H1 (cell line): ENCODE measurements at regions not wholly inside any gene's neighbourhood (a gene's known extent, or its start where the extent isn't known, plus 50 kb on each side); places are given as distances from the start of the nearest gene placed in this dataset.

Source experiments
- CTCF ChIA-PET: fragments of 300-600 bp; sonication (Branson Sonifier 250); formaldehyde crosslinking; loops from one replicate; lab custom pipeline; 2021; ENCODE audit not compliant: partially characterized antibody; lab: Charles Lee
- POLR2A ChIA-PET: fragments of 300-600 bp; sonication (Branson Sonifier 250); formaldehyde crosslinking; loops from one replicate; lab custom pipeline; 2021; ENCODE audit warnings: inconsistent platforms; ENCODE audit not compliant: partially characterized antibody; lab: Charles Lee
- DNase-seq, 2 experiments: peaks; one replicate each; pipeline versions ENCODE4 v3.0.0 to v3.0.0-alpha.2; 2010 to 2022; ENCODE audit warnings: low spot score in 2 of 2, low read depth in 1 of 2, mixed read lengths in 1 of 2
- FAIRE-seq: peaks from 2 replicates; lab custom pipeline; 2011; peaks lifted over from hg19 to GRCh38; lab: Jason Lieb, UNC
- H2AFZ ChIP-seq: 2 replicates; pipeline ENCODE4 v1.8.1; 2012; ENCODE audit warnings: low read length, inconsistent platforms
- H2AK5ac ChIP-seq: 2 replicates; pipeline ENCODE4 v1.6.1; 2013; ENCODE audit warnings: low read depth, low read length
- H2BK120ac ChIP-seq: replicated peaks from 2 replicates; pipeline ENCODE3; 2013; ENCODE audit warnings: low read depth, low read length, inconsistent platforms
- H2BK12ac ChIP-seq: 2 replicates; pipeline ENCODE4 v1.6.1; 2013; ENCODE audit warnings: low read depth, low read length
- H2BK15ac ChIP-seq: 2 replicates; pipeline ENCODE4 v1.6.1; 2013; ENCODE audit warnings: low read length
- H2BK20ac ChIP-seq: 2 replicates; pipeline ENCODE4 v1.6.1; 2013; ENCODE audit warnings: low read length
- H2BK5ac ChIP-seq: 2 replicates; pipeline ENCODE4 v1.6.1; 2013; ENCODE audit warnings: low read depth, low read length
- H3K14ac ChIP-seq: 2 replicates; pipeline ENCODE4 v1.6.1; 2013; ENCODE audit warnings: inconsistent platforms; ENCODE audit not compliant: insufficient read length
- H3K18ac ChIP-seq: 2 replicates; pipeline ENCODE4 v1.6.1; 2013; ENCODE audit warnings: low read length; ENCODE audit errors: extremely low read depth
- H3K23ac ChIP-seq: 2 replicates; pipeline ENCODE4 v1.6.1; 2013; ENCODE audit warnings: inconsistent platforms; ENCODE audit not compliant: insufficient read length
- H3K23me2 ChIP-seq: 2 replicates; pipeline ENCODE4 v1.6.1; 2013; ENCODE audit warnings: low read depth, low read length
- H3K27ac ChIP-seq: 2 replicates; pipeline ENCODE4 v1.6.1; 2011; ENCODE audit warnings: low read depth, low read length, inconsistent platforms
- H3K27me3 ChIP-seq, 4 experiments: replicated peaks in 1 of 4; 1 replicate in 1 of 4; 2 replicates in 3 of 4; pipeline versions ENCODE4 v1.6.1 to v1.8.1; 2011 to 2013; ENCODE audit warnings: low read length in 3 of 4, mild to moderate bottlenecking in 3 of 4, inconsistent platforms in 2 of 4, mixed read lengths in 2 of 4, moderate library complexity in 1 of 4; ENCODE audit not compliant: control insufficient read depth in 3 of 4, insufficient read depth in 3 of 4; ENCODE audit errors: extremely low read depth in 1 of 4
- H3K36me3 ChIP-seq, 4 experiments: 2 replicates each; pipeline versions ENCODE4 v1.6.1 to v1.8.1; 2011 to 2013; ENCODE audit warnings: mild to moderate bottlenecking in 4 of 4, low read length in 3 of 4, moderate library complexity in 2 of 4, control low read depth in 1 of 4, inconsistent platforms in 1 of 4; ENCODE audit not compliant: insufficient read depth in 4 of 4, control insufficient read depth in 2 of 4
- H3K4ac ChIP-seq: replicated peaks from 2 replicates; pipeline ENCODE3; 2013; ENCODE audit warnings: low read length, low read depth, mixed read lengths, inconsistent platforms; ENCODE audit not compliant: insufficient read length
- H3K4me1 ChIP-seq, 4 experiments: replicated peaks in 1 of 4; 1 replicate in 1 of 4; 2 replicates in 3 of 4; pipeline versions ENCODE4 v1.6.1 to v1.8.1; 2011 to 2013; ENCODE audit warnings: low read length in 3 of 4, inconsistent platforms in 2 of 4, mixed read lengths in 1 of 4; ENCODE audit not compliant: insufficient read depth in 4 of 4, control insufficient read depth in 3 of 4
- H3K4me2 ChIP-seq, 2 experiments: 2 replicates each; pipeline versions ENCODE4 v1.6.1 to v1.8.1; 2011 to 2013; ENCODE audit warnings: low read depth in 2 of 2, low read length in 2 of 2, control low read depth in 1 of 2, inconsistent platforms in 1 of 2, mild to moderate bottlenecking in 1 of 2; ENCODE audit not compliant: insufficient read depth in 1 of 2
- H3K4me3 ChIP-seq, 4 experiments: fragments of 200-600, 300-600 bp in 1 of 4; sonication (generic), shearing (Covaris generic), sonication (Bioruptor Twin) in 1 of 4; 2 replicates each; pipeline versions ENCODE4 v1.5.1 to v1.8.1; 2011 to 2016; ENCODE audit warnings: low read length in 4 of 4, low read depth in 3 of 4, control low read depth in 2 of 4, inconsistent platforms in 2 of 4, mild to moderate bottlenecking in 2 of 4, mixed read lengths in 1 of 4, moderate library complexity in 1 of 4; ENCODE audit not compliant: insufficient read depth in 2 of 4; ENCODE audit errors: extremely low read depth in 1 of 4
- H3K56ac ChIP-seq: replicated peaks from 2 replicates; pipeline ENCODE3; 2013; ENCODE audit warnings: low read depth, mild to moderate bottlenecking, mixed read lengths, low read length, inconsistent platforms; ENCODE audit not compliant: insufficient read length
- H3K79me1 ChIP-seq: 2 replicates; pipeline ENCODE4 v1.6.1; 2013; ENCODE audit warnings: low read depth, low read length, control low read depth
- H3K79me2 ChIP-seq, 2 experiments: 2 replicates each; pipeline versions ENCODE4 v1.6.1 to v1.8.1; 2012 to 2013; ENCODE audit warnings: low read length in 2 of 2, mild to moderate bottlenecking in 2 of 2, inconsistent platforms in 1 of 2; ENCODE audit not compliant: insufficient read depth in 2 of 2, control insufficient read depth in 1 of 2
- H3K9ac ChIP-seq, 4 experiments: replicated peaks in 1 of 4; 1 replicate in 1 of 4; 2 replicates in 3 of 4; pipeline versions ENCODE4 v1.6.1 to v1.8.1; 2011 to 2013; ENCODE audit warnings: low read depth in 3 of 4, low read length in 3 of 4, control low read depth in 2 of 4, mild to moderate bottlenecking in 2 of 4, moderate library complexity in 2 of 4, inconsistent platforms in 1 of 4; ENCODE audit errors: extremely low read depth in 1 of 4
- H3K9me3 ChIP-seq, 2 experiments: 2 replicates each; pipeline versions ENCODE4 v1.6.1 to v1.8.1; 2012 to 2013; ENCODE audit warnings: mild to moderate bottlenecking in 2 of 2, moderate library complexity in 2 of 2, control low read depth in 1 of 2, inconsistent platforms in 1 of 2, low read depth in 1 of 2, low read length in 1 of 2, mixed read lengths in 1 of 2; ENCODE audit not compliant: insufficient read depth in 2 of 2
- H4K20me1 ChIP-seq, 2 experiments: replicated peaks in 1 of 2; 2 replicates each; pipeline versions ENCODE3 to v1.8.1; 2011 to 2013; ENCODE audit warnings: inconsistent platforms in 2 of 2, low read length in 2 of 2, mild to moderate bottlenecking in 1 of 2; ENCODE audit not compliant: insufficient read depth in 2 of 2, control insufficient read depth in 1 of 2
- H4K5ac ChIP-seq: 2 replicates; pipeline ENCODE4 v1.6.1; 2013; ENCODE audit warnings: low read length, low read depth, mixed read lengths, inconsistent platforms; ENCODE audit not compliant: insufficient read length
- H4K8ac ChIP-seq: 2 replicates; pipeline ENCODE4 v1.8.0; 2013; ENCODE audit warnings: mild to moderate bottlenecking, moderate library complexity, low read length, inconsistent platforms; ENCODE audit not compliant: insufficient read depth; ENCODE audit errors: extremely low read depth
- H4K91ac ChIP-seq: replicated peaks from 2 replicates; pipeline ENCODE3; 2013; ENCODE audit warnings: low read length, mixed read lengths, inconsistent platforms; ENCODE audit not compliant: insufficient read length
- CTCF ChIP-seq, 3 experiments: IDR thresholded peaks; 1 replicate in 2 of 3; 2 replicates in 1 of 3; pipeline versions ENCODE4 v1.5.1 to v1.6.1; 2011; ENCODE audit warnings: low read length in 3 of 3, mild to moderate bottlenecking in 3 of 3, inconsistent platforms in 2 of 3, low read depth in 1 of 3, moderate library complexity in 1 of 3; ENCODE audit not compliant: insufficient read depth in 1 of 3; ENCODE audit errors: control extremely low read depth in 1 of 3
- EGR1 ChIP-seq: IDR thresholded peaks from 2 replicates; pipeline ENCODE4 v1.6.1; 2011; ENCODE audit warnings: low read depth, low read length, borderline replicate concordance
- GABPA ChIP-seq: IDR thresholded peaks from 2 replicates; pipeline ENCODE4 v1.6.1; 2011; ENCODE audit warnings: mild to moderate bottlenecking, low read length, moderate library complexity, borderline replicate concordance; ENCODE audit not compliant: insufficient read depth
- KDM4A ChIP-seq: IDR thresholded peaks from one replicate; pipeline ENCODE4 v1.7.1; 2012; ENCODE audit warnings: low read depth, mild to moderate bottlenecking, moderate library complexity, low read length, inconsistent platforms; ENCODE audit not compliant: severe bottlenecking
- SAP30 ChIP-seq: fragments of 300-600 bp; sonication (generic); IDR thresholded peaks from 2 replicates; pipeline ENCODE4 v1.7.1; 2012; ENCODE audit warnings: low read length, moderate library complexity, mild to moderate bottlenecking, inconsistent platforms; ENCODE audit not compliant: insufficient read depth, insufficient replicate concordance
- WGBS, 2 experiments: shearing (Covaris generic) in 1 of 2; methylation state at CpG; one replicate each; pipeline versions ENCODE4 v1.1.6 to v1.1.7; 2013 to 2015; ENCODE audit warnings: low lambda C conversion rate in 2 of 2, mixed read lengths in 2 of 2, inconsistent platforms in 1 of 2, low coverage in 1 of 2, missing lambda C conversion rate in 1 of 2; ENCODE audit not compliant: insufficient replicate concordance in 2 of 2, insufficient coverage in 1 of 2, insufficient read length in 1 of 2; ENCODE audit errors: extremely low coverage in 1 of 2, missing lambda C conversion rate in 1 of 2; 5-methylcytosine and 5-hydroxymethylcytosine counted together

- Histone ChIP-seq H2AK5ac (no peak overlapping the region), H3K23me2 (no peaks in the 10 kb centered on the region), H2BK12ac (no peak overlapping the region), H3K79me2 (no peaks in the 10 kb centered on the region), H4K8ac (no peak overlapping the region), H3K27me3 (no peaks in the 10 kb centered on the region), H4K91ac (no peak overlapping the region), H3K14ac (no peak overlapping the region), H2BK20ac (no peak overlapping the region), H3K18ac (no peak overlapping the region), H2BK120ac (no peak overlapping the region), H3K4me2 (no peak overlapping the region), H2BK15ac (no peak overlapping the region), H3K23ac (no peak overlapping the region), H3K27ac (no peak overlapping the region), H2BK5ac (no peak overlapping the region), H3K4me1 (no peaks in the 10 kb centered on the region), H3K4me3 (no peak overlapping the region), H3K9me3 (no peaks in the 10 kb centered on the region), H3K56ac (no peak overlapping the region), H4K20me1 (no peaks in the 10 kb centered on the region), H3K4ac (no peak overlapping the region), H2AFZ (no peak overlapping the region), H3K36me3 (no peaks in the 10 kb centered on the region), H3K9ac (no peak overlapping the region), H4K5ac (no peak overlapping the region), H3K79me1 (no peaks in the 10 kb centered on the region)
- WGBS, 2 experiments, result 81% methylated on average over 7 of the region's 7 CpGs; no CpG with 5 or more reads in 1 of the 2 experiments
- FAIRE-seq, result no peak
- CTCF ChIA-PET, result no interaction called here
- POLR2A ChIA-PET, result no interaction called here
- no peak for DNase-seq
- no peak for TF ChIP-seq SAP30
- no peak for TF ChIP-seq KDM4A
- no peak for TF ChIP-seq GABPA
- no peak for TF ChIP-seq EGR1
- TF ChIP-seq CTCF (IDR thresholded peaks at IDR 0.05; ENCODE audit: control extremely low read depth in 1 of 3, insufficient read depth in 1 of 3, low read depth in 1 of 3, low read length in 3 of 3), result no peak
Measured at GRCh38 chr5:4099386-4099785, 503.8 kb downstream of the IRX1 start.
